ENCODE measurements at regions not wholly inside any gene's neighbourhood (a gene's known extent, or its start where the extent isn't known, plus 50 kb on each side); places are given as distances from the start of the nearest gene placed in this dataset.

DNA sequence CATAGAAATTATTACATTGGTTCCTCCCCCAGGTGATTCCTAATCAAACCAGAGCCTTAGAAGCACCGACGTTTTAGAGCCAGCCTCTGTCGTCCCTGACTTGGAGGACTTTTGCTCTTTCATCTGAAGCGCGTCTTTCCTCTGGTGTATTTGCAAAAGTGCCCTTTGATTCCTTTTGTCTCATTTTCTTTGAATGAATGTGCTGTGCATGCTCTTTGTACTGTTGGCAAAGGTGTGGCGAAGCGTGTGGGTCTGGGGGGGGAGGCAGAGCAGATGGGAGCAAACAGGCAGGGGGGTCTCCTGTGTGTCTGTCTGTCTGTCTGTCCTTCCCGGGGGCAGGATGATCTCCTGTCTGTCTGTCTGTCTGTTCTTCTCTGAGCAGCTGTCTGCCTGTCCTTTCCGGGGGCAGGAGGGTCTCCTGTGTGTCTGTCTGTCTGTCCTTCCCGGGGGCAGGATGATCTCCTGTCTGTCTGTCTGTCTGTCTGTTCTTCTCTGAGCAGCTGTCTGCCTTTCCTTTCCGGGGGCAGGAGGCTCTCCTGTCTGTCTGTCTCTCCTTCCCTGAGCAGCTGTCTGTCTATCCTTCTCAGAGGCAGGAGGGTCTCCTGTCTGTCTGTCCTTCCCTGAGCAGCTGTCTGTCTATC, 205.5 kb upstream of the MYT1L start:
- DNase-seq: no peak
- no peak overlapping the region for H3K4me3 Mint-ChIP-seq

DNA sequence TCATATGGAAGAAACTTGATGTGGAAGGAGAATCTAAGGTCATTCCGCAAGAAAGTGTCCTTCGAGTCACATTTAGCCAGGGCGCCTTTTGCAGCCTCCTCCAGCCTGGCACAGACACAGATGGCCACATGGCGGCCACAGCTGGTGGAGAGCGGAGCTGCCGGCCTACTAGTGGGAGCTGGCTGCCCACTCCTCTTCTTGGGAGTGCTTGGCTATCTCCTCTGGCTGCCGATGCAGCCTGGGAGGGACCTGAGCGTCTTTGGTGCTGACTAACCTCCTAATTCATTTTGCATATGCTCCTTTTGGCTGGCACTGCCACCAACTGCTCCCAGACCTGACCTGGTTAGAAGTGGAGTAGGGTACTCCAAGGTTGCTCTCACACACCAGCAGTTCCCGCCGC, 199.3 kb upstream of the MYT1L start:
- TF ChIP-seq, protein P1, sequence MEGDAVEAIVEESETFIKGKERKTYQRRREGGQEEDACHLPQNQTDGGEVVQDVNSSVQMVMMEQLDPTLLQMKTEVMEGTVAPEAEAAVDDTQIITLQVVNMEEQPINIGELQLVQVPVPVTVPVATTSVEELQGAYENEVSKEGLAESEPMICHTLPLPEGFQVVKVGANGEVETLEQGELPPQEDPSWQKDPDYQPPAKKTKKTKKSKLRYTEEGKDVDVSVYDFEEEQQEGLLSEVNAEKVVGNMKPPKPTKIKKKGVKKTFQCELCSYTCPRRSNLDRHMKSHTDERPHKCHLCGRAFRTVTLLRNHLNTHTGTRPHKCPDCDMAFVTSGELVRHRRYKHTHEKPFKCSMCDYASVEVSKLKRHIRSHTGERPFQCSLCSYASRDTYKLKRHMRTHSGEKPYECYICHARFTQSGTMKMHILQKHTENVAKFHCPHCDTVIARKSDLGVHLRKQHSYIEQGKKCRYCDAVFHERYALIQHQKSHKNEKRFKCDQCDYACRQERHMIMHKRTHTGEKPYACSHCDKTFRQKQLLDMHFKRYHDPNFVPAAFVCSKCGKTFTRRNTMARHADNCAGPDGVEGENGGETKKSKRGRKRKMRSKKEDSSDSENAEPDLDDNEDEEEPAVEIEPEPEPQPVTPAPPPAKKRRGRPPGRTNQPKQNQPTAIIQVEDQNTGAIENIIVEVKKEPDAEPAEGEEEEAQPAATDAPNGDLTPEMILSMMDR (IDR thresholded peaks at IDR 0.05): no peak
- DNase-seq: no peak
- peaks cover 4% of the 10 kb centered on the region for H3K9me3 Mint-ChIP-seq
- H3K27me3 Mint-ChIP-seq (ENCODE audit: low read depth, poor library complexity): peaks cover 29% of the 10 kb centered on the region
- peaks cover 14% of the 10 kb centered on the region for H3K4me1 Mint-ChIP-seq
- H3K4me3 Mint-ChIP-seq: no peak overlapping the region
- no peak overlapping the region for H3K27ac Mint-ChIP-seq
- no peaks in the 10 kb centered on the region for H3K36me3 Mint-ChIP-seq (ENCODE audit: low read depth)

More for the DNA sequence above, 205.5 kb upstream of the MYT1L start:
- H3K9me3 Mint-ChIP-seq: no peaks in the 10 kb centered on the region
- no peaks in the 10 kb centered on the region for H3K36me3 Mint-ChIP-seq (ENCODE audit: low read depth)
- TF ChIP-seq, protein P1 (IDR thresholded peaks at IDR 0.05): no peak
- H3K27me3 Mint-ChIP-seq (ENCODE audit: low read depth, poor library complexity): peaks cover 26% of the 10 kb centered on the region
- H3K27ac Mint-ChIP-seq: no peak overlapping the region
- peaks cover 27% of the 10 kb centered on the region for H3K4me1 Mint-ChIP-seq

DNA sequence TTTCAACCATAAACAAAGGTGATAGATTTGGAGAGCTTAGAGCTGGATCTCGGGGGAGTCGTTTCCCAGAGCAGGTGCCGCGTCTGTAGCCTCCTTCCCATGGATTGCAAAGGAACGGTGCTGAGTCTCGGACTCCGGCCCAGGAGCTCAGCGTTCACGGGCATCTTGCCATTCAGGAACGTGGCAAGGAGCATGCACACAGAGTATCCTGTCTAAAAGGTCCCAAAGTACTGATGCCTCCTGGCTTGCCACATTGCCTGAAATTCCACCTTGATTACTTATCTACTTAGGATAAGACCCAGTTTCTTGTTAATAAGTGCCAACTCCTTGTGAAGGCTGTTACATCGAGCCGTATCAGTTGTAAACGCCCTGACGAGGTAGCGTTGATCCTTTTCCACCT, 197.8 kb upstream of the MYT1L start:
- Mint-ChIP-seq H3K27ac (no peak overlapping the region), H3K9me3 (peaks cover 4% of the 10 kb centered on the region), H3K4me3 (no peak overlapping the region), H3K4me1 (peaks cover 24% of the 10 kb centered on the region), H3K27me3 (ENCODE audit: low read depth, poor library complexity) (peaks cover 29% of the 10 kb centered on the region), H3K36me3 (ENCODE audit: low read depth) (no peaks in the 10 kb centered on the region)
- TF ChIP-seq, protein P1 (IDR thresholded peaks at IDR 0.05): no peak
- DNase-seq: no peak

DNA sequence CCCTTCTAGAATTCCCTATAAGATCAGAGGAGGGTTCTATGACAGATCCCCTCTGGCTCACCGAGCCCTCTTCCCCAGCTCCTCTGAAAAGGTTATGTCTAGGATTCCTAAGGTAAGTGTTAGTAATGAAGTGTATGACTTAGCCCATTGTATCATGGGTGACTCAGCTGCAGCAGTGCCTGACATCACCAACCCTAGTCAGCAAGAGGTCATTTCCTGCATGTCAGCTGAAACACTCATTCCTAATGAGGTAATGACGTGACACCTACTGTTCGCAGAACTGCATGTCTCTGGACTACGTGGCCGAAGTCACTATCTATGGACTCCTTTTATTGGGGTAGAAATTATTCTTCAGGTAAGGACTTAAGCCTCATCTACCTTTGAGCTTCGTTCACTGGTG, 196.1 kb upstream of the MYT1L start:
- H3K27ac Mint-ChIP-seq: no peak overlapping the region
- no peak overlapping the region for H3K4me3 Mint-ChIP-seq
- H3K27me3 Mint-ChIP-seq (ENCODE audit: low read depth, poor library complexity): peaks cover 31% of the 10 kb centered on the region
- peaks cover 30% of the 10 kb centered on the region for H3K4me1 Mint-ChIP-seq
- no peak for DNase-seq
- TF ChIP-seq, protein P1 (IDR thresholded peaks at IDR 0.05): no peak
- no peaks in the 10 kb centered on the region for H3K36me3 Mint-ChIP-seq (ENCODE audit: low read depth)
- H3K9me3 Mint-ChIP-seq: peaks cover 4% of the 10 kb centered on the region

DNA sequence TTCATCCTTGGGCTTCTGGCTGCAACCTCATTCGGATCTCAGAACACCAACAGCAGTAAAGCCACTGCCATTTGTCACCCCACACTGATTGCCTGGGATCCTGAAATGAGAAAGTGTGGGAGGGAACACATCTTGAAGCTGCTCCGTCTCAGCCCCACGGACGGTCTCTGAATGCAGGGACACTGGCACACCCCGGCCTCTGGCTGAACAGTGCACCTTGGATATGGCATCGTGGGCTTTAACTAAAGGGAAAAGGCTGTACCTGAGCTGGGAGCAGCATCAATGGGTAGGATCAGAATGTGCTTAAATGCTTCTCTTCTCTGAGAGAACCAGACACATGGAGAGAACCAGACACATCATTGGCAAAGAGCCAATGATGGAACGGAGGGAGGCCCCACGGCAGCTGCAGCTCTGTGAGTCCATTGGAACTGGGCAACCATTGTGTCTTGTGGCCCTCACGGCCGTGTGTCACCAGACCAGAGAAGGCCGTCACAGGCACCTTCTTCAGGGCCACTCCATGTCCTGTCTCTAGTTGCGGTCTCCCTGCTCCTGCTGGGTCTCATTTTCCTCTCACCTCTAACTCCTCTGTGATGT, 193.4 kb upstream of the MYT1L start:
- TF ChIP-seq, protein P1 (IDR thresholded peaks at IDR 0.05): no peak
- no peaks in the 10 kb centered on the region for H3K9me3 Mint-ChIP-seq
- DNase-seq: no peak

More for the DNA sequence above, 193.4 kb upstream of the MYT1L start:
- H3K36me3 Mint-ChIP-seq (ENCODE audit: low read depth): no peaks in the 10 kb centered on the region
- H3K27me3 Mint-ChIP-seq (ENCODE audit: low read depth, poor library complexity): peaks cover 32% of the 10 kb centered on the region
- peaks cover 30% of the 10 kb centered on the region for H3K4me1 Mint-ChIP-seq
- no peak overlapping the region for H3K4me3 Mint-ChIP-seq
- no peak overlapping the region for H3K27ac Mint-ChIP-seq

Measured in nephron progenitor cell (in vitro differentiated cells).